NCI-H1105 treated with DMSO at 0.1 percent for 48 hours (cell line): ENCODE measurements at regions not wholly inside any gene's neighbourhood (a gene's known extent, or its start where the extent isn't known, plus 50 kb on each side); places are given as distances from the start of the nearest gene placed in this dataset.
"Not testable (repeated sequence)": the region's sequence is repeated elsewhere in the genome, so short reads cannot be mapped to it uniquely, and the experiment has no call there.

ENCODE experiments used
- DNase-seq: peaks from one replicate; lab custom pipeline; 2025; lab: John Stamatoyannopoulos, UW

- DNase-seq, result no peak
Observed at GRCh38 chr6:804771-805170, 111.8 kb upstream of the EXOC2 start.

- no peak for DNase-seq
Observed at GRCh38 chr6:804317-804716, 111.4 kb upstream of the EXOC2 start.

- DNase-seq, result no peak
Observed at GRCh38 chr6:803191-803977, 110.4 kb upstream of the EXOC2 start.

GRCh38 chr6:802701-803100 is 109.8 kb upstream of the EXOC2 start:
- no peak for DNase-seq

GRCh38 chr6:802223-802622 is 109.3 kb upstream of the EXOC2 start:
- not testable (repeated sequence) for DNase-seq

- DNase-seq, result no peak
Observed at GRCh38 chr6:799769-800168, 106.8 kb upstream of the EXOC2 start.

- peak; percentile 56 for DNase-seq
Observed at GRCh38 chr6:797479-798077, 104.6 kb upstream of the EXOC2 start.

- peak; percentile 65 for DNase-seq
Observed at GRCh38 chr6:795046-795685, 102.2 kb upstream of the EXOC2 start.

- no peak for DNase-seq
Observed at GRCh38 chr6:793261-793660, 100.3 kb upstream of the EXOC2 start.

GRCh38 chr6:792662-793061 is 99.7 kb upstream of the EXOC2 start:
- DNase-seq, result no peak

GRCh38 chr6:788058-788457 is 95.1 kb upstream of the EXOC2 start:
- no peak for DNase-seq

GRCh38 chr6:786946-787763 is 94.2 kb upstream of the EXOC2 start:
- DNase-seq, result no peak

GRCh38 chr6:783966-784735 is 91.2 kb upstream of the EXOC2 start:
- no peak for DNase-seq

GRCh38 chr6:782141-782540 is 89.2 kb upstream of the EXOC2 start:
- no peak for DNase-seq

GRCh38 chr6:781350-781961 is 88.5 kb upstream of the EXOC2 start:
- DNase-seq, result no peak

GRCh38 chr6:780706-781105 is 87.8 kb upstream of the EXOC2 start:
- DNase-seq, result no peak

- no peak for DNase-seq
Observed at GRCh38 chr6:776951-777350, 84.0 kb upstream of the EXOC2 start.

- DNase-seq, result no peak
Observed at GRCh38 chr6:776528-776931, 83.6 kb upstream of the EXOC2 start.

GRCh38 chr6:775863-776262 is 82.9 kb upstream of the EXOC2 start:
- no peak for DNase-seq

- not testable (repeated sequence) for DNase-seq
Observed at GRCh38 chr6:771683-772082, 78.7 kb upstream of the EXOC2 start.
